Keratinocyte (primary cell): ENCODE measurements at regions not wholly inside any gene's neighbourhood (a gene's known extent, or its start where the extent isn't known, plus 50 kb on each side); places are given as distances from the start of the nearest gene placed in this dataset.

ENCODE experiments used
- DNase-seq: peaks from one replicate; pipeline ENCODE4 v3.0.0-alpha.2; 2011; ENCODE audit warnings: low read depth, missing footprints, low spot score
- FAIRE-seq: peaks from 2 replicates; lab custom pipeline; 2011; peaks lifted over from hg19 to GRCh38; lab: Jason Lieb, UNC
- H2AFZ ChIP-seq: 2 replicates; pipeline ENCODE4 v1.6.0; 2012; ENCODE audit warnings: low read length, control low read depth, inconsistent platforms; ENCODE audit not compliant: control insufficient read depth
- H3K27ac ChIP-seq: 2 replicates; pipeline ENCODE4 v1.5.1; 2011; ENCODE audit warnings: low read length; ENCODE audit not compliant: control insufficient read depth, insufficient read depth
- H3K27me3 ChIP-seq: 3 replicates; pipeline ENCODE4 v1.6.0; 2011; ENCODE audit warnings: low read length; ENCODE audit not compliant: control insufficient read depth, insufficient read depth; ENCODE audit errors: extremely low read depth
- H3K36me3 ChIP-seq, 2 experiments: 2 replicates in 1 of 2; 3 replicates in 1 of 2; pipeline ENCODE4 v1.5.1; 2011; ENCODE audit warnings: low read length in 2 of 2, mild to moderate bottlenecking in 1 of 2; ENCODE audit not compliant: control insufficient read depth in 2 of 2, insufficient read depth in 2 of 2; ENCODE audit errors: extremely low read depth in 1 of 2
- H3K4me1 ChIP-seq: 3 replicates; pipeline ENCODE4 v1.5.1; 2011; ENCODE audit warnings: low read length; ENCODE audit not compliant: control insufficient read depth, insufficient read depth; ENCODE audit errors: extremely low read depth
- H3K4me2 ChIP-seq: 3 replicates; pipeline ENCODE4 v1.6.0; 2011; ENCODE audit warnings: low read depth, low read length; ENCODE audit not compliant: control insufficient read depth, insufficient read depth; ENCODE audit errors: extremely low read depth
- H3K4me3 ChIP-seq, 3 experiments: fragments of 200-600 bp in 1 of 3; sonication (generic) in 1 of 3; 2 replicates in 2 of 3; 3 replicates in 1 of 3; pipeline ENCODE4 v1.5.1; 2011 to 2016; ENCODE audit warnings: low read length in 3 of 3, mild to moderate bottlenecking in 3 of 3, control low read depth in 2 of 3, inconsistent platforms in 1 of 3, low read depth in 1 of 3, mixed read lengths in 1 of 3, mixed run types in 1 of 3, moderate library complexity in 1 of 3; ENCODE audit not compliant: control insufficient read depth in 2 of 3, insufficient read depth in 2 of 3; ENCODE audit errors: extremely low read depth in 1 of 3
- H3K79me2 ChIP-seq: 2 replicates; pipeline ENCODE4 v1.6.0; 2012; ENCODE audit warnings: low read length; ENCODE audit not compliant: control insufficient read depth, insufficient read depth
- H3K9ac ChIP-seq: 3 replicates; pipeline ENCODE4 v1.6.0; 2011; ENCODE audit warnings: low read length; ENCODE audit not compliant: control insufficient read depth, insufficient read depth; ENCODE audit errors: extremely low read depth
- H3K9me1 ChIP-seq: 3 replicates; pipeline ENCODE4 v1.6.0; 2011; ENCODE audit warnings: low read length; ENCODE audit not compliant: control insufficient read depth, insufficient read depth; ENCODE audit errors: extremely low read depth
- H3K9me3 ChIP-seq: 2 replicates; pipeline ENCODE4 v1.5.1; 2012; ENCODE audit warnings: low read depth, low read length; ENCODE audit not compliant: control insufficient read depth
- H4K20me1 ChIP-seq: 3 replicates; pipeline ENCODE4 v1.6.0; 2011; ENCODE audit warnings: low read length; ENCODE audit not compliant: control insufficient read depth, insufficient read depth; ENCODE audit errors: extremely low read depth
- CTCF ChIP-seq, 3 experiments: IDR thresholded peaks in 1 of 3; conservative IDR thresholded peaks in 1 of 3; optimal IDR thresholded peaks in 1 of 3; 2 replicates in 2 of 3; 3 replicates in 1 of 3; pipeline versions ENCODE3 to v1.5.1; 2011; ENCODE audit warnings: low read length in 3 of 3, mild to moderate bottlenecking in 3 of 3, moderate library complexity in 2 of 3, control low read depth in 1 of 3, inconsistent platforms in 1 of 3; ENCODE audit not compliant: insufficient read depth in 2 of 3; ENCODE audit errors: extremely low read depth in 1 of 3
- EZH2 ChIP-seq: IDR thresholded peaks from one replicate; pipeline ENCODE4 v1.6.1; 2012; ENCODE audit warnings: inconsistent platforms, mild to moderate bottlenecking, low read length, moderate library complexity
- dilution Hi-C: fragments of 300-500 bp; cut with MboI; formaldehyde crosslinking; loops from one replicate; pipeline ENCODE4 v1.7.0; 2020; ENCODE audit warnings: low sequenced_read_pairs; ENCODE audit not compliant: extremely low pct_ligation_motif_present

- Histone ChIP-seq H4K20me1 (no peaks in the 10 kb centered on the region), H3K27ac (no peak overlapping the region), H3K27me3 (peaks cover 14% of the 10 kb centered on the region), H3K9me3 (no peaks in the 10 kb centered on the region), H3K9ac (no peak overlapping the region), H3K36me3 (no peaks in the 10 kb centered on the region), H3K4me1 (no peaks in the 10 kb centered on the region), H3K4me2 (no peak overlapping the region), H3K4me3 (no peak overlapping the region), H3K9me1 (no peaks in the 10 kb centered on the region), H2AFZ (no peak overlapping the region), H3K79me2 (no peaks in the 10 kb centered on the region)
- FAIRE-seq (no peak), DNase-seq (no peak)
- dilution Hi-C loops = no loop called here
- TF ChIP-seq CTCF (optimal IDR thresholded peaks at IDR 0.05 in 1 of 3, IDR thresholded peaks at IDR 0.05 in 1 of 3, conservative IDR thresholded peaks at IDR 0.05 in 1 of 3; ENCODE audit: extremely low read depth in 1 of 3, insufficient read depth in 2 of 3, low read length in 3 of 3) (no peak), EZH2 (no peak)
Measured at GRCh38 chr7:128155100-128155740, 85.9 kb upstream of the LEP start.

DNA sequence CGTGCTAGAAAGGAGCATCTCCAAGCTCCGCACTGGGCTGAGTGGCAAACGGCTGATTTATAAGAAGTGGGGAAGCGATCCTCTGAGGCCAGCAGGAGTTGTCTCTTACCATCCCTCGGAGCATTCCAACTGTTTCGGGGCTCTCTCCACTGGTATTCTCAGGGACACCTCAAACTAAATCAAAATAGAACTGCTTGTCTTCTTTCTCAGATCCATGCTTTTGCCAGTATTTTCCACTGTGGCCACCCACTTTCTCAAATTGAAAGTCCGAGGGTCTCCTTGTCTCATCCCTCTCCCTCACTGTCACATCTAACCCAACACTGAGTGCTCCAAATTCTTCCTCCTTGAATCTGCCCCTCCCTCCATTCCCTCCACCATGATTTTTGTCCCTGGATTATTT is 83.2 kb upstream of the LEP start:
- no peaks in the 10 kb centered on the region for H3K9me3 ChIP-seq
- H3K4me2 ChIP-seq = no peak overlapping the region
- H3K36me3 ChIP-seq = no peaks in the 10 kb centered on the region
- no peak overlapping the region for H3K9ac ChIP-seq
- H3K4me3 ChIP-seq = no peak overlapping the region
- no peaks in the 10 kb centered on the region for H3K27me3 ChIP-seq
- no peaks in the 10 kb centered on the region for H4K20me1 ChIP-seq
- DNase-seq = no peak
- no peak for FAIRE-seq
- no peak overlapping the region for H3K27ac ChIP-seq
- H3K9me1 ChIP-seq = no peaks in the 10 kb centered on the region
- dilution Hi-C loops = no loop called here
- H3K79me2 ChIP-seq = no peaks in the 10 kb centered on the region
- TF ChIP-seq EZH2 = no peak
- TF ChIP-seq CTCF (optimal IDR thresholded peaks at IDR 0.05 in 1 of 3, IDR thresholded peaks at IDR 0.05 in 1 of 3, conservative IDR thresholded peaks at IDR 0.05 in 1 of 3; ENCODE audit: extremely low read depth in 1 of 3, insufficient read depth in 2 of 3, low read length in 3 of 3) = no peak
- H3K4me1 ChIP-seq = no peaks in the 10 kb centered on the region
- no peak overlapping the region for H2AFZ ChIP-seq
